GM12878 (cell line): ENCODE measurements at regions not wholly inside any gene's neighbourhood (a gene's known extent, or its start where the extent isn't known, plus 50 kb on each side); places are given as distances from the start of the nearest gene placed in this dataset.

Experiments used
- ATAC-seq: fragments of 200-7000 bp; cut with Tn5 transposase; 3 replicates; pipeline ENCODE4 v1.9.1; 2020; ENCODE audit warnings: mild to moderate bottlenecking, moderate library complexity
- BruUV-seq: library from RNA; stranded (reverse); fragments of 400-500 nt; replicated peaks from 2 replicates; lab custom pipeline; 2021; lab: Mats Ljungman, UMichigan
- CTCF ChIA-PET: fragments of 300-600 bp; sonication (Branson Sonifier 250); formaldehyde crosslinking; extraction: SDS; loops from one replicate; lab custom pipeline; 2021; ENCODE audit warnings: inconsistent platforms; lab: Yijun Ruan, JAX
- POLR2A ChIA-PET: fragments of 350-600 bp; formaldehyde crosslinking; extraction: SDS; loops from one replicate; lab custom pipeline; 2021; ENCODE audit warnings: inconsistent platforms; lab: Charles Lee
- RAD21 ChIA-PET: fragments of 300-600 bp; sonication (Branson Sonifier 250); formaldehyde crosslinking; loops from one replicate; lab custom pipeline; 2023; ENCODE audit warnings: antibody characterized with exemption; ENCODE audit not compliant: unreplicated experiment; lab: Charles Lee
- SMC1A ChIA-PET: fragments of 300-600 bp; sonication (Branson Sonifier 250); formaldehyde crosslinking; loops from one replicate; lab custom pipeline; 2023; ENCODE audit not compliant: unreplicated experiment, uncharacterized antibody; lab: Charles Lee
- DNase-seq: peaks from one replicate; pipeline ENCODE4 v3.0.0-alpha.2; 2011; ENCODE audit warnings: low read depth, low spot score
- FAIRE-seq: peaks from 3 replicates; lab custom pipeline; 2011; peaks lifted over from hg19 to GRCh38; lab: Jason Lieb, UNC
- H2AFZ ChIP-seq: 2 replicates; pipeline ENCODE4 v1.6.0; 2011; ENCODE audit warnings: low read depth, low read length, control low read depth; ENCODE audit not compliant: control insufficient read depth
- H3K27ac ChIP-seq: 2 replicates; pipeline ENCODE4 v1.5.1; 2011; ENCODE audit warnings: control low read depth; ENCODE audit not compliant: control insufficient read depth, insufficient read depth
- H3K27me3 ChIP-seq, 2 experiments: replicated peaks in 1 of 2; 2 replicates each; pipeline versions ENCODE4 v1.6.0 to v1.6.1; 2011; ENCODE audit warnings: low read length in 1 of 2; ENCODE audit not compliant: control insufficient read depth in 2 of 2, insufficient read depth in 2 of 2
- H3K36me3 ChIP-seq, 2 experiments: 2 replicates each; pipeline ENCODE4 v1.5.1; 2011; ENCODE audit warnings: low read length in 1 of 2; ENCODE audit not compliant: control insufficient read depth in 2 of 2, insufficient read depth in 2 of 2
- H3K4me1 ChIP-seq: 2 replicates; pipeline ENCODE4 v1.6.1; 2011; ENCODE audit warnings: mild to moderate bottlenecking, low read length, moderate library complexity, mixed read lengths; ENCODE audit not compliant: control insufficient read depth, insufficient read depth
- H3K4me2 ChIP-seq: 2 replicates; pipeline ENCODE4 v1.6.0; 2011; ENCODE audit warnings: control low read depth; ENCODE audit not compliant: control insufficient read depth, insufficient read depth
- H3K4me3 ChIP-seq: fragments of 200-600 bp; sonication (generic); 2 replicates; pipeline ENCODE4 v1.5.1; 2016
- H3K79me2 ChIP-seq: 2 replicates; pipeline ENCODE4 v1.6.0; 2011; ENCODE audit warnings: low read length; ENCODE audit not compliant: control insufficient read depth, insufficient read depth
- H3K9ac ChIP-seq: 2 replicates; pipeline ENCODE4 v1.8.0; 2011; ENCODE audit warnings: low read length, control low read depth, mixed read lengths; ENCODE audit not compliant: control insufficient read depth, insufficient read depth
- H3K9me3 ChIP-seq: replicated peaks from 3 replicates; pipeline ENCODE4 v1.5.1; 2011; ENCODE audit warnings: mild to moderate bottlenecking, low read length; ENCODE audit not compliant: control insufficient read depth, insufficient read depth
- H4K20me1 ChIP-seq: 2 replicates; pipeline ENCODE4 v1.6.0; 2011; ENCODE audit not compliant: control insufficient read depth, insufficient read depth
- CREM ChIP-seq: IDR thresholded peaks from 2 replicates; pipeline ENCODE4 v1.6.1; 2014; ENCODE audit warnings: antibody characterized with exemption, low read depth
- MYB ChIP-seq: fragments of 150-350 bp; IDR thresholded peaks from 2 replicates; pipeline ENCODE4 v1.6.1; 2014; ENCODE audit warnings: mild to moderate bottlenecking, low read depth, low read length, borderline replicate concordance
- NR2F1 ChIP-seq: fragments of 450-650 bp; conservative IDR thresholded peaks from 2 replicates; pipeline ENCODE4 v1.6.1; 2017; ENCODE audit warnings: mild to moderate bottlenecking
- POLR2AphosphoS5 ChIP-seq: IDR thresholded peaks from 2 replicates; pipeline ENCODE4 v1.6.1; 2011; ENCODE audit warnings: mild to moderate bottlenecking, low read length, inconsistent platforms
- RB1 ChIP-seq: fragments of 450-650 bp; formaldehyde crosslinking; IDR thresholded peaks from 2 replicates; pipeline ENCODE4 v1.6.1; 2017; ENCODE audit warnings: mild to moderate bottlenecking, borderline replicate concordance
- STAT3 ChIP-seq: IDR thresholded peaks from 2 replicates; pipeline ENCODE4 v1.6.1; 2011; ENCODE audit warnings: low read depth, low read length, improper control_type of control experiment
- WGBS: methylation state at CpG from one replicate; pipeline ENCODE4 v1.1.6; 2016; ENCODE audit warnings: low lambda C conversion rate; ENCODE audit not compliant: insufficient replicate concordance, insufficient coverage; ENCODE audit errors: missing lambda C conversion rate; 5-methylcytosine and 5-hydroxymethylcytosine counted together
- in situ Hi-C: fragments of 300-500 bp; cut with MboI; formaldehyde crosslinking; loops from 9 replicates; pipeline ENCODE4 v1.14.3; 2018; ENCODE audit warnings: mixed read lengths
- intact Hi-C: fragments of 100-400 bp; cut with micrococcal nuclease; formaldehyde crosslinking; loops from one replicate; pipeline ENCODE4 v1.14.2; 2022; ENCODE audit not compliant: unreplicated experiment

- ChIA-PET POLR2A (no interaction called here), RAD21 (no interaction called here), CTCF (no interaction called here), SMC1A (no interaction called here)
- no peaks in the 10 kb centered on the region for H3K79me2 ChIP-seq
- no peaks in the 10 kb centered on the region for H3K4me1 ChIP-seq
- DNase-seq: no peak
- in situ Hi-C loops (no loop called here), intact Hi-C loops (no loop called here)
- BruUV-seq: no TSS peak
- H3K36me3 ChIP-seq: no peaks in the 10 kb centered on the region
- no peak overlapping the region for H3K4me2 ChIP-seq
- WGBS: 50% methylated on average over 11 of the region's 11 CpGs
- no peak overlapping the region for H3K27ac ChIP-seq
- H2AFZ ChIP-seq: no peak overlapping the region
- H3K27me3 ChIP-seq: no peaks in the 10 kb centered on the region; a peak in 1 of 4 replicates
- ATAC-seq: no peak
- no peak overlapping the region for H3K4me3 ChIP-seq
- H3K9ac ChIP-seq: no peak overlapping the region
- no peak for FAIRE-seq
- H4K20me1 ChIP-seq: no peaks in the 10 kb centered on the region
- TF ChIP-seq POLR2AphosphoS5 (no peak), CREM (no peak), RB1 (no peak)
- no peaks in the 10 kb centered on the region for H3K9me3 ChIP-seq
Measured at GRCh38 chr11:134800826-134801225, 388.8 kb upstream of the B3GAT1 start.

- no peak for DNase-seq
- ChIA-PET RAD21 (no interaction called here), SMC1A (no interaction called here), POLR2A (no interaction called here), CTCF (no interaction called here)
- no peak for TF ChIP-seq MYB
- TF ChIP-seq NR2F1: no peak
- TF ChIP-seq STAT3: no peak
- no peak overlapping the region for H3K4me3 ChIP-seq
- intact Hi-C loops: no loop called here
- no peak for ATAC-seq
- FAIRE-seq: no peak
- H2AFZ ChIP-seq: no peak overlapping the region
- no peak overlapping the region for H3K27ac ChIP-seq
- in situ Hi-C loops: no loop called here
- H3K4me2 ChIP-seq: no peak overlapping the region
- no peak overlapping the region for H3K9ac ChIP-seq
- no TSS peak for BruUV-seq
- WGBS: 39% methylated on average over 17 of the region's 17 CpGs
- H4K20me1 ChIP-seq: no peaks in the 10 kb centered on the region; the same call in 1 of the 2 replicates
- H3K27me3 ChIP-seq: no peaks in the 10 kb centered on the region; a peak in 1 of 4 replicates
- no peaks in the 10 kb centered on the region for H3K9me3 ChIP-seq
- H3K36me3 ChIP-seq: no peaks in the 10 kb centered on the region
- no peaks in the 10 kb centered on the region for H3K4me1 ChIP-seq
- no peaks in the 10 kb centered on the region for H3K79me2 ChIP-seq
Measured at GRCh38 chr11:134800130-134800529, 388.1 kb upstream of the B3GAT1 start.
